Endometrium (tissue), 2 donors: ENCODE measurements at regions not wholly inside any gene's neighbourhood (a gene's known extent, or its start where the extent isn't known, plus 50 kb on each side); places are given as distances from the start of the nearest gene placed in this dataset.
A peak's percentile ranks its signal among the peaks of the same experiment; 100 is the strongest.
"Not testable (repeated sequence)": the region's sequence is repeated elsewhere in the genome, so short reads cannot be mapped to it uniquely, and the experiment has no call there.

ENCODE experiments used
- FAIRE-seq: peaks from 2 replicates; lab custom pipeline; 2012; peaks lifted over from hg19 to GRCh38; lab: Jason Lieb, UNC
- donor health status: control.
- donor health status: control.

DNA sequence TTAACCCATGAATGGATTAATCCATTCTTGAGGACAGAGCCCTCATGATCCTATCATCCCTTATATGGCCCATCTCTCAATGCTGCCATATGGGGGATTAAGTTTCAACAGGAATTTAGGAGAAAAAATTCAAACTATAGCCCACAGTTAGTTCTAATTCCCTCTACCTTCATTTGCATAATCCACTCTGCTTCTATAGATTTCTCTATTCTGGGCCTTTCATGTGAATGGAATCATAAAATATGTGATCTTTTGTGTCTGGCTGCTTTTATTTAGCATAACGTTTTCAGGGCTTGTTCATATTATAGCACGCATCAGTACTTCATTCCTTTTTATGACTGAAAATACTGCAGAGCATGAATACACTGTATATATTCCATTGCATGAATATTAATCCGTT is 55.4 kb downstream of the CTSL start:
- FAIRE-seq, result no peak

DNA sequence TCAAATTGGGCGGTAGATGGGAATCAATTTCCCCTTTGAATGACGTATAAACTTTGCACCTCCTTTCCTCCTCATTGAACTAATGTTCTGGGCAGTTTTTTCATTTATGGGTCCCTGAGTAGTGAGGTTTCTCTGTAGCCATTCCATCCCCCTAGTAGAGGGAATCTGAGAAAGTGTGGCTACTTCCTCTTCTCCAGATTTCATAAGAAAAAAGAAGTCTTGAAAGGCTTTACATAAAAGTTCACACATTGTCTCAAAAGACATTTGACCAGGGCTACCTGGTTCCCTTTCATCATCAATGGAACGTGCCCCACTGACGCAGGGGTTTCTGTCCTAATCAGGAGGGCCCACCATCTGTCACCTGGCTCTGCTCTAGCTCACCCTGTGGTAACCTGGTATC is 57.3 kb downstream of the CTSL start:
- FAIRE-seq, result no peak

DNA sequence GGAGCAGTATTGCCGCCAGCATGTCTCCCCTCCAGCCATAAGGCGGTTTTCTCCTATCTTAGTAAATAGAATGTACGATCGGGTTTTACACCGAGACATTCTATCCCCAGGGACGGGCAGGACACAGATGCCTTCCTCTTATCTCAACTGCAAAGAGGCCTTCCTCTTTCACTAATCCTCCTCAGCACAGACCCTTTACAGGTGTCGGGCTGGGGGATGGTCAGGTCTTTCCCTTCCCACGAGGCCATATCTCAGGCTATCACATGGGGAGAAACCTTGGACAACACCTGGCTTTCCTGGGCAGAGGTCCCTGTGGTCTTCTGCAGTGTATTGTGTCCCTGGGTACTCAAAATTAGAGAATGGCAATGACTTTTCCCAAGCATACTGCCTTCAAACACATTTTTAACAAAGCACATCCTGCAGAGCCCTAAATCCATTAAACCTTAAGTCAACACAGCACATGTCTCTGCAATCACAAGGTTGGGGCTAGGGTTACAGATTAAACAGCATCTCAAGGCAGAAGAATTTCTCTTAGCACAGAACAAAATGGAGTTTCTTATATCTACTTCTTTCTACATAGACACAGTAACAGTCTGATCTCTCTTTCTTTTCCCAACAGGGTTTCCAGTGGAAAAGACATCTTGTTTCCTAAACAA is 59.5 kb downstream of the CTSL start:
- FAIRE-seq, result not testable (repeated sequence)

DNA sequence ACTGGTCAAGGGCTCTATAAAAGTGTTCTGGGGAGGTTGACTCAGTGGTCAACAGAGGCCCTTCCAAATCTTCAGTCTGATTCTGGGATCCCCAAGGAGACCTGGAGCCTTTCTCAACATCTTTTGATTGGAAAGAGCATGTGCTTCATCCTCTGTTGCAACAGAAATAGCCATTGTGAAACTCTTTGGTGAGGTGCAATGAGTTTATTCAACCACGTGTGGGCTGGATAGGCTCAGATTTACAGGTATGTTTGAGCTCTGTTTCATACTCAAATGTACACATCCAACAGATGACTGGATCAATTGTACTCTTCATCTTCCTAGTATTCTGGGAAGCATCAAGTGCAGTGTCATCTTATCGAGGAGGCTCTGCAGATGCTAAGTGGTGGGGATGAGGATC is 60.5 kb downstream of the CTSL start:
- FAIRE-seq, result no peak

DNA sequence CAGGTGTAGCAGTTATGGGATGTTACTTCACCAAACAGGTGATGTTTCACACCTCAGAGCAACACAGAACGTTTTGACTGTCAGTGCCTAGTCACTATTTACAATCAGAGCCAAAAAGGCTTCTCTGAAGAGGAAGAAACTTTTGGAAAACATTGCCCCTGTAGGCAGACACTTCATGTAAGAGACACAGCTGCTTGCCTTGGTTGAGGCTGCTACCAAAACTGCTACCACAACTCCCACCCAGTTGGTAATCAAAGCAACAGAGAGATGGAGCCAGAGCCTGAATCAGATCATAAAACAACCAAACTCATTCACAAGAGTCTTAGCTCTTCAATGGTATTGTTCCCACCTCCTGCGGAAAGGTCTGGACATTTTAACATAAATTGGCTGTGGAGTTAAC is 61.0 kb downstream of the CTSL start:
- no peak for FAIRE-seq

DNA sequence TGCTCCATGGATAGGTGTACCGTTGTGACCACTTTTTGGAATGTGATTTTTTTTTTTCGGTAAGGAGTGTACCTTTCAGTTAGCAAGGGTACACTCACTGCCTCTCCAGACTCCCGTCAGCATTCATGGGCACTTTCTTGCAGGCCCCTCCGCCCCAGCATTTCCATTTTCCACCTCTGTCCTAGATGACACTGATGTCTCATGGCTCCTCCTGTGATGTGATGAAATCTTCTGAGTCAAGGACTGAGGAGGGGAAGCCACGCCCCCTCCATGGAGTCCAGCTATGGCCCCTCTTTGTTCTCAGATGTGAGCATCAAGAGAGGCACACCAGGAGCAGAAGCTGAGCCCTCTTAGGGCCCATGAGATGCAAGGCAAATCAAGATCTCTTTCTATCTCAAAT is 61.8 kb downstream of the CTSL start:
- no peak for FAIRE-seq

DNA sequence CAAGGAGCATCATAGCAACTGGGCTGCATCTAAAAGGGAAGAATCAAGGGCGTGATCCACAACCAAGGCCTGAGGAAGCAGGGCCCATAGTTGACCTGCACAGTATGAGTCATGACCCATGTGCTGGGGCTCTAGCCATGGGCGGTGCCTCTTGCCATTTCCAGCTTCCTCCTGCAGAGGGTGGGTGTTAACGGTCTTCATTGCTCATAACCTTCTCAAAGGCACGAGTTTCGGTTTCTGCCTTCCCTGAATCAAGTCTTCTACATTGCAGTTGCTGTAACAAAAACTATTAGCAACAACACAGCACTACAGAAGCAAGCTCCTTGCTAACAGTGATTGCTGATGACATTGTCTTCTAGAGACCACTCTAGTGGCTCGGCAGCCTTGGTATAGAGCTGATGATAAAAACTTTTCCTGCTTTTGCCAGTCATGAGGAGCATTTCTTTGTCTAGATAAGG is 66.9 kb downstream of the CTSL start:
- FAIRE-seq, result no peak

DNA sequence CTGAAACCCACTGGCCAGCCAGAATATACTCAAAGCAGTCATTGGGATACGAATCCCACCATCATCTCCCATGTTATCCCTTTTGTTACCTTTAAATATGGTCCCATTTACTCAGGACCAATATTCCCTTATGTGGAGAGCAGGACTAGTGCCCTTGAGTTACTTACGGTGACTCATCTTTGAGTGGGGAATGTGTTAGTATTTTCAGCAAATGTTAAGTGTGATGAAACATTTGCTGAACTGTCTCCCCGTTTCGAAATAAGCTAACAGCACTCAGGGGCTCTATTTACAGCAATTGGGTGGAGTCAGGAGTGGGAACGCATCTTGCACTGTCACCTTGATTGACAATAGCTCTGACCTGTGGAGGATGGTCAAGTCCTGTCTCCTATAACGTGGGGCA is 67.4 kb downstream of the CTSL start:
- FAIRE-seq, result no peak

DNA sequence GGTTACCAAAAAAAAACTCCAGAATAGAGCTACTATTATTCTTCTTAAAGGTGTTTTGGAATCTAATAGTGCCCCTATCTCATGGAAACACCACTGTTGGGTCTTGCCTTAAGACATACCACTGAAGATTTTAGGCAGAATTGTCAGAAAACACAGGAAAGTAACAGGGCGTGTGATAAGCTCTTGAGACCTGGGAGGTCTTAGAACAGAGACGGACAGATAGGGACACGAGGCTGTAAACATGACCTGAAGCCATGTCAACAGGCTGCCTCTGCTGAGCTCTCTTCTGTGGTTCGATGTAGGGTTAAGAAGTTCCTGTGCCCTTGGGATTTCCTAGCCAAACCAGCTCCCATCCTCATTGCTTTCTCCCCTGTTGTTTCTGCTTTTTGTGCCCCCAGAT is 69.3 kb downstream of the CTSL start:
- no peak for FAIRE-seq

DNA sequence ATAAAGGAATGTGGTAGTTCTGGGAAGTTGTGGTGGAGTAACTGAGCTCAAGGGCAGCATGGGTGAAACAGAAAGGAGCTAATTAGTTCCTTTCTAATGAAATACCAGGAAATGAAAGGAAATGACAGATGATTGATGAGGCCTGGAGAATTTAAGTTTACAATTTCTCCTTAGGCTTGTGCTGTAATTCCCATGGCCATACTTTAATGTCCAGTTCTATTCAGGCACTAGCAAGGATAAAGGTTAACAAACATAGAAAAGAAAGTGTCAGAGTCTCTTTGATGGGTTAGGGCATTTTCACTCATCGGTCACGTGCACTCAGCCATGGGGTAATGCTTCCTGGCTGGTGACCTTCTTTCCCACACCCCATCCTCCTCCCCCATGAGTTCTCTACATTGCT is 70.3 kb downstream of the CTSL start:
- no peak for FAIRE-seq

DNA sequence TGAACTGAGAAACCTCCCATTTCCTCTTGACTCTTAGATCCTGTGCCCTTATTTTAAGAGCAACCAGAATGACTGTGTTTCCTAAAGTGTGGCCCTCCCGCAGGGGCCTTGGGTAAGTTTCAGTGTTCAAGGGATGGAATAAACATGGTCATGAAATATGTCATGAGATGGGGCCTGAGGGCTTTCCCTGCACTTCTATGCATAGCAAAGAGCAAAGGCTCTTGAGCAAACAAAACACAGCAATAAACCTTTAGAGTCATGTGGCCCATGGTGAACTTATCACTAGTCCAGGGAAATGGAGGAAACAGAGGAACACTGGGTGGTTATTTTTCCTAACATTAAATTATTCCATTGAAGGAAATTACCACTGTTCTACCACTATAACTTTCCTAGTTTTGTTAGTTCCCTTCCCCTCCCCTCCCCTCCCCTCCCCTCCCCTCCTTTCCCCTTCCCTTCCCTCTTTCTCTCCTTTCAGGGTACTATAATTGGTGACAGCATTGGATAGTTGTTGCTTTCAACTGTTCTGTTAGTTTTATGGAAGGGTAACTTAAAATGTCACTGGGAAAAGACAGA is 72.4 kb downstream of the CTSL start:
- FAIRE-seq, result no peak

DNA sequence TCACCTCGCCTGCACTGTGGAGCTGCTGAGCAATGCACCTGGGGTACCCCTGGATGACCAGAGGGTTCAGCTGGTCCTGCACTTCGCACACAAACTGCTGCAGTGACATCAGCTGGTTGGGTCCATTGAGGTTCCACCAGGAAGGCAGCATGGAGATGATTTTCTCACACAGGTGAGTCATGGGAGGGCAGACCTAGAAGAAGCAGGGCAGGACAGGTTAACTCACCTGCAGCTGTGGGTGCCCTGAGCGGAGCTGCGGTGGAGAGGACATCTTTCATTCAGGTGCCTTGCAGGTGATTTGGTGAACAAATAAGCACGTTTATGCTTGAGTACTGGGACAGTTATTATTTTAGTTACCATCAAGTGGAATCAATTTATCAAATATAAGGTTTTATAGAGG is 73.6 kb downstream of the CTSL start:
- no peak for FAIRE-seq

DNA sequence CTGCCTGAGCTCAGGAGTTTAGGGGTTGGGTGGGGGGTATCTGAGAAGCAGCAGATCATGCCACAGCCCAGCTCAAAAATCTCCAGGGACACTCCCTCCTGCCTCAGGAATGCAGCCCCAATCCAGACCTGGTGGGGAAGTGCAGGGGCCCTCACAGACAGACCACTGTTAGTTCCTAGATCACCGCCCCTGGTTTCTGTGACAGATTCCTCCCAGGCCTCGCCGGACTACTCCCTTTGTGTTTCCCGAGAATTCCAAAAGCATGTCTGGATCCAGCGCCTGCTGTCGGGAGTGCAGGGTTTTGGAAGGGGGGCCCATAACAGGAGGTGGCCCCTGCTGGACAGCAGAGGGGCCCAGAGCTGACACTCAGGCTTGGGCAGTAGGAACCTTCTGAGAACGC is 74.5 kb downstream of the CTSL start:
- FAIRE-seq, result no peak

DNA sequence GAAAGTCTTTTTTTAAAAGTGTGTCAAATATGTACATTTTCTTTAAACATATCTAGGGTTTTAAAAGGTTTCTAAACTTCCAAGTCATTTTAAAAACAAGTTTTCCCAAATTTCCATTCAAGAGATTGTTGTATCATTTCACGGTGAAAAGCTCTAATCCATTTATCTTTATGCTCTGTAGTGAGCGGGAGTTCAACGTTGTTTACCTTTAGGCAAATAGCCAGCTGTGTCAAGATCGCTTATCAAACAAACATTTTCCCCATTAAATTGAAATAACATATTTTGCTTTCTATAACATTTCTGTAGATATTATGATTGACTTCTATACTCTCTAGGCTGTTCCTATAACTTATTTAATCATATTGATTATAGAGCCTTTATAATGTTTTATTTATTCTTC is 75.1 kb downstream of the CTSL start:
- FAIRE-seq, result no peak

DNA sequence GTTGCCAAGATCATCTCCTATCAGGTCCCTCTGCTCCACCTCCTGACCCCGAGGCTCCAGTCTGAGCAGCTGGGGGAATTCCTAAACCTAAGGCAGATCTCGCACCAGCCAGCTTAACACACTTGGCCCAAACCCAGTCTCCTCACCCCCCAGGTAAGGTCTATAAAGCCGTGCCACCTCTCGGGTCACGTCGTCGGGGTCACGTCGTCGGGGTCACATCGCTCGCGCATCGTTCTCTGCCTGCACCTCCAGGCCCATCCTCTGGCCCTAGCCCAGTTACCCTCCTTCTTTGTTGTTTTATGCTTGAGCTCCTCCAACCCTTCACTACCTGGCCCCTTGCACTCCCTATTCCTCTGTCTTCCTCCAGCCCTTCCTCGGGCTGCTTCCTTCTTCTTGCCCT is 77.2 kb downstream of the CTSL start:
- no peak for FAIRE-seq

DNA sequence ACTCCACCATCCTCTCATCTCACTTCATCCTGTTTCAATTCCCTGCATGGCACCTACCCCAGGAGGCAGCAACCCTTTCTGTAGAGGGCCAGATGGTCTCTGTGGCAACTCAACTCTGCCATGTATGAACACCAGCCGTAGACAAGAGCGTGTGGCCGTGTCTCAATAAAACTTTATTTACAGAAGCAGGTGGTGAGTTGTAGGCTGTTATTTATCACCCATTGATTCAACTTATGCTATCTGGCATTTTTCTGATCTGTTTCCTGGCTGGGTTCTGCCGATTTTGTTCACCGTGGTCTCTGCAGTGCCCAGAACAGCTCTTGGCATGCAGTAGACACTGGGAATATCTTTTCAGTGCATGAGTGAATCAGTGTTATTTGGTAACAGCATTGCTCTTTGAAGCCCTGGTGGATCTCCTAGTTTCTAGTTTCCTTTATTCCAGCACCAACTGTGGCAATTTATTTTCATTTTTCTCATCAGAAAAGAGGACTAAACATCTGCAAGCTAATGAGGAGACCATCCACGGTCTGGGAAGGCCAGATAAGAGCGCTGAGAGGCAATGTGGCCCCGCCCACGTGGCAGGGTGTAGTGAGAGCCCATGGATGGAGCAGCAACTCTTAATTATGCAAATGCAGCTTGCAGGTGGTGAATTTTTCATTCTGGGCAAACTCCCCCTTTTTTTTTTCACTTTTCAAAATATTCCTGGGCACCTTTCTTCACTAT is 77.9 kb downstream of the CTSL start:
- no peak for FAIRE-seq

DNA sequence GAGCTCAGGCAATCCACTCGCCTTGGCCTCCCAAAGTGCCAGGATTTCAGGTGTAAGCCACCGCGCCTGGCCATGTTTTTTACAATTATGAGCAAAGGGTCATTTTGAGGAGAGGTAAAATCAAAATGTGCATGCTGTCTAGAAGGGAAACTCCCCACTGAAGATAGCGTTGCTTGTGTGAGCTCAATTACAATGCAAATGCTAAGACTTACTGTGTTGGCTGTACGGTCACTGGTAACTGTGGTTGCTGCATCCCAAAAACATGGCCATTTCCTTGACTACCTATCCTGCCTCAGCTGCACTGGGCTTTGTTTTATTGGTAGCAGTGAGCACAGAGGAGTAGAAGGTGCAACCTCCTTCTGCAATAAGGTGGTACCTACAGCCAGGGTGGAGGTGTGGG is 77.4 kb upstream of the SPATA31E1 start:
- FAIRE-seq, result no peak

DNA sequence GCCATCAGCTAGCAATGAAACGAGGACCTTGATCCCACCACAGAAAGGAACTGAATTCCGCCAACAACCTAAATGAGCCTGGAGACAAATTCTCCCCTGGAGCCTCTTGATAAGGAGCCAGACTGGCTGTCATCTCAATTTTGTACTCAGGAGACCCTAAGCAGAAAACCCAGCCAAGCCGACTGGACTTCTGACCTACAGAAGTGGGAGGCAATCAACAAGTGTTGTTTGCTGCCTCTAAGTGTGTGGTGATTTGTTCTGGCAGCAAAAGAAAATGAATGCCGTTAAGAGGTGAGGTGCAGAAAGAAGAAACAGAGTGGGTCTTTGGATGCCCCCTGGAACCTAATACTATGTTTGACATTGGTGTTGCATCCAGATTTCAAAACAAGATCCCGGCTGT is 72.7 kb upstream of the SPATA31E1 start:
- FAIRE-seq, result no peak

DNA sequence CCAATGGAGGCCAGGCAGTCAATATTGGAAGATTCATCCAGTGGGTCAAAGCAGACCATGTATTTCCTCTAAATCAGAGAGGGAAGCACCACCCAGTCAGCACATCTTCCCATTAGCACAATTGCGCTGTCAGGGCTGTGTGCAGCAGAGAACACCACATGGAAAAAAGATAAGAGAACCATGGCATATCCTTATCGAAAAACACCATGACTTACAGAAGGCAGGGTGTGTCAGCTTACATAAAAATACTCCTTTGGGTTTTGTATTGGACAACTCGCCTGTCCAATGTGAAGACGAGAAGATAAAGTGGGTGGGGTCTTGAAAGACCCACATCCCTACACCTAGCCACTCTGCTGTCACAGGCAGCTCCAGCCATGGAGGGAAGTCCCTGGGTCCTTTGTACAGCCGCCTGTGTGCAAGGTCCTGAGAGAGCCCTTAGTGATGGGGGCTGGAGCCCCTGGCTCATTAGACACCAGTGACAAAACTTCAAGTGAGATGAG is 71.9 kb upstream of the SPATA31E1 start:
- FAIRE-seq, result no peak

DNA sequence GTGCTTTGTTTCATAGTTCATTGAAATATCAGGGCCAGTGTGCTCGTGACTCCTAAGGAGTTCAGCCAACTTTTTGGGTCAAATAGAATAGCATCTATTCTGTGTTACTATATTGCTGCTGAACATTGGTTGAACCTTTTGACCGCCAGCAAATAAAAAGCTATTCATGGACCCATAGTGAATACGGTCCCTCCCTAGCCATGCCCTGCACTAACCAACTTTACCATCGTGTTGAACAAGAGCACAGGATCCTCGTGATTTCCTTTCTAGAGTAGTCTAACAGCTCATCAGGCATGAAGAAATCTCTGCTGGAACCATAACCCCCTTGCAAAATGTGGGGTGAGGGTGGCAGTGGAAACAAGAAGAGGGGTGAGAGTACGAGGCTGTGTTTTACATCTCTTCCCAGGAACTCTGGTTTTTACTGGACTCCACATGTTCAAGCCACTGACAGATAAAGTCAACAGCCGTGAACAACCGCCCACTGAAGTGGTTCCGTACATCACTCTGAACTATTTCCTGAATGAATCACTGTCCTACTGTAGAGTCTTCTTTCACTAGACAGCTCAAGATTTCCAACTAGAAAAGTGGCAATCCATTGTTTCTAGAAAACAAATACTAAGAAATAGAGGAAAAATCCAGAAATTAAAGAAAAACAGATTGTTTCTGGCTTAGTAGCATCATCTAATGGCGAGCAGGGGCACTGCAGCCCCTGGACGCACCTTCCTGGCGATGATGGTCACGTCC is 70.1 kb upstream of the SPATA31E1 start:
- no peak for FAIRE-seq

DNA sequence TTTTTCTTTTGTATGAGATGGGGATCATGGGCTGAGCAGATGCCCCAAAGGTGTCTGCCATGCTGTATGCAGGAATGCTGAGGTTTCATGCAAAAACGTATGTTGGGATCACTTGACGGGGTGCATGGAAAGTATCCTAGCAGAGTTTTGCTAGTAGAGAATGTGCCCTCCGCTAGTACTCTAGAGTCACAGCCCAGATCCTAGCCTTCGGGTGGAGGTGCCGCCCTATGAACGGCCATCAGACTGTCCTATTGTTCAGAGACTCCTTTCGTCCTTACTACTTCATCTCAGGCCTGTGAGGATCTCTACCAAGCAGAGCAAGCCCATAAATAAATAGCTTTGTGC is 69.6 kb upstream of the SPATA31E1 start:
- no peak for FAIRE-seq

DNA sequence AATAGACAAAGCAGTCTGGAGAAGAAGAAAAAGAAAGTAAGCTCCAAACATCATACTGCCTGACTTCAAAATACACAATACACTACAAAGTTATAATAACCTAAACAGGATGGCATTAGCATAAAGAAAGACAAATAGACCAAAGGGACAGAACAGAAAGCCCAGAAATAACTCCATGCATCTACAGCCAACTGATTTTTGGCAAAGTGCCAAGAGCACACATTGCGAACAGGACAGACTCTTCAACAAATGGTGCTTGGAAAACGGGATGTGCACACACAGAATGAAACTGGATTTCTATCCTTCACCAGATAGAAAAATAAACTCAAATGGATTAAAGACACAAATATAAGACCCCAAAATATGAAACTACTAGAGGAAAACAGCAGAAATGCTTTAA is 66.6 kb upstream of the SPATA31E1 start:
- FAIRE-seq, result no peak

DNA sequence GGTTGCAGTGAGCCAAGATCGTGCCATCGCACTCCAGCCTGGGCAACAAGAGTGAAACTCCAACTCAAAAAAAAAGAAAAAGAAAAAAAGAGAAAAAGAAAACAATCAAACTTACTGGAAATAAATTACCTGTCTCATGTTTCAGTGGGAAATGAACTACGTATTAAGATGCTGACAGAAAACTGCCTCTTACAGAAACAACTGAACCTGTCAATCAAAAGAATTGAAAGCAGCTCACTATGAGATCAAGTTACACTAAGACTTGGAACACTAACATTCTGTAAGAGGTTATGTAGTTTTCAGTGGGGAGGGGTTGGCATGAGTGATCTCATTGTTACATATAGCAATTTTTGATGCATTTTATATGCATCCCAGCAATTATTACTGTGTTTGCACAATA is 64.4 kb upstream of the SPATA31E1 start:
- FAIRE-seq, result peak; percentile 78
